A549 (cell line): ENCODE measurements at regions not wholly inside any gene's neighbourhood (a gene's known extent, or its start where the extent isn't known, plus 50 kb on each side); places are given as distances from the start of the nearest gene placed in this dataset.

Experiments used
- CTCF ChIP-seq: fragments of >200 bp; sonication (Bioruptor Twin); formaldehyde crosslinking; IDR thresholded peaks from 3 replicates; pipeline ENCODE4 v1.5.1; 2016
- EP300 ChIP-seq, 2 experiments: fragments of >200 bp; sonication (Bioruptor Twin); formaldehyde crosslinking; IDR thresholded peaks; 2 replicates in 1 of 2; 3 replicates in 1 of 2; pipeline ENCODE4 v1.6.1; 2016 to 2017
- HMGXB4 ChIP-seq: fragments of 250-450 bp; sonication (Bioruptor Pico); IDR thresholded peaks from 2 replicates; pipeline ENCODE4 v1.5.0; 2021; ENCODE audit warnings: mild to moderate bottlenecking, moderate library complexity, borderline replicate concordance
- MAZ ChIP-seq: fragments of 150-350 bp; IDR thresholded peaks from 2 replicates; pipeline ENCODE4 v1.6.1; 2014; ENCODE audit warnings: antibody characterized with exemption, low read depth, low read length, borderline replicate concordance

DNA sequence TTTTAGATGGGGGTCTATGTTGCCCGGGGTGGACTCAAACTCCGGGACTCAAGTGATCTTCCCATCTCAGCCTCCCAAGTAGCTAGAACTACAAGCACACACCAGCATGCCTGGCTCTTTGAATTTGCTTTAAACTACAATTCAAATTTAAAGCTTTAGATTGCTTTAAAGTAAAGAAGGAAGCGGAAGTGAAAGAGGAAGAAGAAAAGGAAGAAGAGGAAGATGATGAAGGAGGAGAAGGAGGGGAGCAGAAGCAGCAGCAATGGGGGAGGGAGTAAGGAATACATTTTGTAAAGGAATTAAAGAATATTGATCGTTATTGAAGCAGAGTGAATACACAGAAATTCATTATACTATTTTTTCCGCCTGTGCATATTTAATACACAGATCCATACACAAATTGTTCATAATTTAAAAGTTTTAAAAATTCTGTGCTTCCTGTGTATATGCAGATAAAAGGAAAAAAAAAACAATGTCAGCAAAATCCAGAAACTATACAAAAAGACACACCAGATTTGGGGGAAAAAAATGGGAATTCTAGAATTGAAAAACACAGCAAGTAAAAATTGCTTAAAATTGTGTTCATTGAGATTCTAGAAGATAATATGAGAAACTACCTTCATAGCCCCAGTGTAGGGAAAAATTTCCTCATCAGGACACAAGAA lies 60.8 kb upstream of the KCNMA1 start:
- TF ChIP-seq CTCF, result no peak
- TF ChIP-seq EP300 (IDR thresholded peaks at IDR 0.05), result no peak
- no peak for TF ChIP-seq HMGXB4 (CRISPR knock-in tag)
- no peak for TF ChIP-seq MAZ
